HG03039 (cell line): ENCODE measurements at regions not wholly inside any gene's neighbourhood (a gene's known extent, or its start where the extent isn't known, plus 50 kb on each side); places are given as distances from the start of the nearest gene placed in this dataset.

Experiments used
- ATAC-seq: cut with Tn5 transposase; IDR thresholded peaks from one replicate; pipeline ENCODE4 v1.9.1; 2021; ENCODE audit warnings: mild to moderate bottlenecking, moderate library complexity; ENCODE audit not compliant: unreplicated experiment

DNA sequence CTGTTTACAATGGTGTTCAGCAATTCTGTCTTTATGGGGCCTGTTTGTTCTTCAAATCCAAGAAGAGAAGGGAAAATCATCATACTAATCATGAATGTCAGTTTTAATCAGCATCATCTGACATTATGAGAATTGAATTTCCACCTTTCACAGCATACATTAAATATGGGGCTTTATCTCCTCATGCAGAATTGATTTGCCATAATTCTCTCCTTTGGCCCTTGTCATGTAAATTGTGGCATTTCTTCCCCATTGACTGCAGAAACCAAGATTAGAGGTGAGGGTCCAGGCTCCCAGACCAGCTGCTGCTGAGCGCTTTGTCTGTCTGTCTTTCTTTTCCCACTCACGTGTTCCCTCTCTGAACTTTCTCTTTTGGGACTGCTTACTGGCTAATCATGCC lies 232.1 kb upstream of the NAV2 start:
- no peak for ATAC-seq

GRCh38 chr11:19478891-19479290 lies 233.7 kb upstream of the NAV2 start:
- ATAC-seq = no peak

GRCh38 chr11:19474954-19475721 lies 234.4 kb upstream of the E2F8 start:
- ATAC-seq = peak; percentile 73

GRCh38 chr11:19474211-19474610 lies 233.5 kb upstream of the E2F8 start:
- ATAC-seq = no peak

GRCh38 chr11:19472679-19473078 lies 231.9 kb upstream of the E2F8 start:
- ATAC-seq = no peak

GRCh38 chr11:19467904-19468303 lies 227.2 kb upstream of the E2F8 start:
- ATAC-seq = no peak

DNA sequence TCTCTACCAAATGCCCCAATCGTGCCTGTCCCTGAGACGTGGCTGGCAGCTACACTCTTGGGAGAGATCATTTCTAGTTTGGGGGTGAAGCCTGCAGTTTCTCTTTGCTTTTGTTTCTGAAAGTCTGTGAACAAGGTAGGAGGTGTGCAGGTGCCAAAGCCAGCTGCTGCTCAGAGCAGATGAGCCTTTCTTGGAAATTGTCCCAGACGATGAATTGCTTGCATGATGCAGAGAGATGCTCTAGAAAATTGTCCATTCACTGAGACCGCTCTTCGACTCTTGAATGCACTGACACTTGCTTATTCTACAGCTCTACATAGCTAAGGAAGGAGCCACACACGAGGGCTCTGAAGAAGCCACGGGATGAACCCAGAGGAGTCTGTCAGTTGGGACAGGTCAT lies 225.6 kb upstream of the E2F8 start:
- no peak for ATAC-seq

GRCh38 chr11:19463976-19464375 lies 223.2 kb upstream of the E2F8 start:
- no peak for ATAC-seq

DNA sequence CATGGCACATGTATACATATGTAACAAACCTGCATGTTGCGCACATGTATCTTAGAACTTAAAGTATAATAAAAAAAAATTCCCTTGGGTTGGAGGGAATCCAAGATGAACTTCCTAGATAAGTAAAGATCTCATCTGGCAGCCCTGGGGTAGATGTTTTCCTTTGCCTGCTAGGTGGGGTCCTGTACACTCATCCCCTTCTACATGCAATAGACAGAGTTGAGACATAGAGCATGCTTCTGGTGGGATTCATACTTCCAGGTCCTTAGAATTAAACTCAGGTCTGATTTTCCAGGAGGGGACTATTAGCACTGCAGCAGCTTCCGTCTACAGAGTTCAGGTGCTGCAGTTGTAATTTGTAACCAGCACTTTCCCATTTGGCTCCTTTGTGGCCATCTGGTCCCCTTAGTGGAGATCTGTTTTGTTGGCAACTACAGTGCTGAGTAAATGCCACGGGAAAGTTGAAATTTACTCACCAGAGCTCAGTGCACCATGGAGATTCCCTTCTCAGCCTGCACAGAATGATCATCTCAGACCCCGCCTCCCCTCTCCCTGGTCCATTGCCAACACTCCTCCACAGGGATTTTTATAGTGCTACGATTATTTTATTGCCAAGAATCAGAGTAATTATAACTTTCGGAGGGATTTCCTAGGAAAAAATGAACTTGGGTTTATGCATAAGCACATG lies 220.1 kb upstream of the E2F8 start:
- no peak for ATAC-seq

DNA sequence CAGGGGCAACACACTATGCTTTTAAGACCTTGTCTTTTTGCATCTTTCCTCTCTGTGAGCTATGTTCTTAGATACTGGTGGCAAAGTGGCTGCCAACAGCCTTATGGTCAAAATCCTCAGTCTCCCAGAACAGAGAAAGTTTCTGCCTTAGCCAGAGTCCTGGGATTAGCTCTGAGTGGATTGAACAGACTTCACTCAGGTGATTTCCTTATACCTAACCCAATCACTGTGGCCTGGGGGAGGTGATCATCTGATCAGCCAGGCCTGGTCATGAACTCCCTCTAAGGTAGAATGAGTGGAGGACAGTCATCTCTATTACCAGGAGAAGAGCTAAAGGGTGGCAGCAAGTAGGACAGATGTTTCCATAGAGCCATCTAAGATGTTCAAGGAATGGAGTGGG lies 218.5 kb upstream of the E2F8 start:
- ATAC-seq = no peak

DNA sequence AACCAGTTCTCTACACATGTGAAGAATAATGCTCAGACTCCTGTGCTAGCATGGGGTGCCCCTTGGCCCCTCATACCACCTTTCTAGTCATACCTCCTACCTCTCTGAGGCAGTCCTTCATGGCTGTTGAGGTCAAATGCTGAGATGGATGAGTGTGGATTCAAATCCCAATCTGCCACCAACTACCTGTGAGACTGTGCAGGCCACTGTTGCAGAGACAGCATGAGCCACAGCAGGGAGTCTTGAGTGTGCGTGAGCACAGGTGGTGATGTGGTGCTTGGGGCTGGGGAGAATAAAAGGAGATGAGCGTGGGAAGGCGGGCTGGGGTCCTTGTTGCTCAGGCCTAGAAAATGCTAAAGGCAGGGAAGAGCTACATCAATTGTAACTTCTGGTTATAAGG lies 218.0 kb upstream of the E2F8 start:
- no peak for ATAC-seq

DNA sequence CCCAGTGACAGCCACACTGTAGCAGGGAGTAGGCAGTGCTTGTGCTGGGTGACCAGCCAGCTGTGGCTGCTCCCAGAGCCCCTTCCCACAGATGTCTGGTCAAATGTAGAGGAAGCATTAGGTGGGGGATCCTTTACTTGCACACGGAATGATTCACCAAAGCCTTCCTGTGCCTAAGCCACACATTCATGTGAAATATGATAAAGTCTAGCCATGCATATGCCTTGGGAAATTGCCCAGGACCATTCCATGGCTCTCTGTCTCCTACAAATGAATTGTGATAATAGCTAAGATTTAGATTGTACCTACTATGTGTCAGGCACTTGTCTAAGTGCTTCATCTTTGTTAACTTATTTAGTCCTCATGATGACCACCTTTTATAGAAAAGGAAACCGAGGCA lies 217.5 kb upstream of the E2F8 start:
- no peak for ATAC-seq

- ATAC-seq = no peak
Observed at GRCh38 chr11:19455731-19456130, 215.0 kb upstream of the E2F8 start.

- ATAC-seq = no peak
Observed at GRCh38 chr11:19453651-19454257, 213.0 kb upstream of the E2F8 start.

GRCh38 chr11:19451609-19452008 lies 210.9 kb upstream of the E2F8 start:
- no peak for ATAC-seq

- no peak for ATAC-seq
Observed at GRCh38 chr11:19450282-19450681, 209.5 kb upstream of the E2F8 start.

GRCh38 chr11:19448651-19449050 lies 207.9 kb upstream of the E2F8 start:
- ATAC-seq = no peak

GRCh38 chr11:19447150-19447566 lies 206.4 kb upstream of the E2F8 start:
- no peak for ATAC-seq

GRCh38 chr11:19445771-19446170 lies 205.0 kb upstream of the E2F8 start:
- no peak for ATAC-seq

GRCh38 chr11:19444231-19444630 lies 203.5 kb upstream of the E2F8 start:
- ATAC-seq = no peak

DNA sequence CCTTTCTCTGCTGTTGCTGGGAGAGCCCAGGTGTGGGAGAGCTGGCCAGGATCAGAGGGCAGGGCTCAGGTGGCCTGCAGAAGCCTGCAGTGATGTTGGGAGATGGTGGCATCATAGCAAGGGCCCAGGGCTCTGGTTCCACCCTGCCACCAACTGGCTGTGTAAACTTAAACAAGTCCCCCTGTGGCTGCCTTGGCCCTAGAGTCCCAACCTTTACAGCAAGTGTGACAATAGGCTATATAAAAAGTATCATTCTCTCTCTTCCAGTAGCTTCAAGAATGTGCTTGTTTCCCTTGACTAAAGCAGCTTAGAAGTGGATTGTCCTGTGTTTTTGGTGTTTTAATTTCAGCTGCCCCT lies 201.8 kb upstream of the E2F8 start:
- no peak for ATAC-seq
